Germinal center (tissue), 1 donor: ENCODE measurements at regions not wholly inside any gene's neighbourhood (a gene's known extent, or its start where the extent isn't known, plus 50 kb on each side); places are given as distances from the start of the nearest gene placed in this dataset.

Source experiments
- DNase-seq: peaks from one replicate; pipeline ENCODE4 v3.0.0; 2012; ENCODE audit warnings: mixed read lengths, low spot score

GRCh38 chr2:144241801-144242200 is 278.1 kb downstream of the ZEB2 start:
- DNase-seq, result peak; percentile 22

- DNase-seq, result peak; percentile 41
Observed at GRCh38 chr2:144240656-144241339, 279.1 kb downstream of the ZEB2 start.

GRCh38 chr2:144239726-144240125 is 280.2 kb downstream of the ZEB2 start:
- no peak for DNase-seq

- DNase-seq, result no peak
Observed at GRCh38 chr2:144239306-144239705, 280.6 kb downstream of the ZEB2 start.

- no peak for DNase-seq
Observed at GRCh38 chr2:144237830-144238627, 281.9 kb downstream of the ZEB2 start.

GRCh38 chr2:144237108-144237507 is 282.8 kb downstream of the ZEB2 start:
- no peak for DNase-seq

GRCh38 chr2:144235050-144235449 is 284.9 kb downstream of the ZEB2 start:
- no peak for DNase-seq

GRCh38 chr2:144234542-144234871 is 285.4 kb downstream of the ZEB2 start:
- no peak for DNase-seq

GRCh38 chr2:144233733-144234541 is 286.0 kb downstream of the ZEB2 start:
- no peak for DNase-seq

- no peak for DNase-seq
Observed at GRCh38 chr2:144233317-144233716, 286.6 kb downstream of the ZEB2 start.

- no peak for DNase-seq
Observed at GRCh38 chr2:144230448-144231085, 289.4 kb downstream of the ZEB2 start.

- no peak for DNase-seq
Observed at GRCh38 chr2:144230033-144230432, 289.9 kb downstream of the ZEB2 start.

GRCh38 chr2:144229296-144229695 is 290.6 kb downstream of the ZEB2 start:
- DNase-seq, result no peak

GRCh38 chr2:144227427-144228105 is 292.4 kb downstream of the ZEB2 start:
- DNase-seq, result no peak

- DNase-seq, result no peak
Observed at GRCh38 chr2:144225076-144225475, 294.8 kb downstream of the ZEB2 start.

GRCh38 chr2:144224472-144224871 is 295.4 kb downstream of the ZEB2 start:
- DNase-seq, result no peak

- DNase-seq, result no peak
Observed at GRCh38 chr2:144219979-144220378, 299.9 kb downstream of the ZEB2 start.

GRCh38 chr2:144217853-144218633 is 301.9 kb downstream of the ZEB2 start:
- no peak for DNase-seq

- DNase-seq, result no peak
Observed at GRCh38 chr2:144215701-144216675, 303.9 kb downstream of the ZEB2 start.

- DNase-seq, result no peak
Observed at GRCh38 chr2:144215207-144215606, 304.7 kb downstream of the ZEB2 start.
